ENCODE measurements at regions not wholly inside any gene's neighbourhood (a gene's known extent, or its start where the extent isn't known, plus 50 kb on each side); places are given as distances from the start of the nearest gene placed in this dataset.

GRCh38 chr1:244958593-244958992 lies 94.2 kb upstream of the HNRNPU start:
- H3K27me3 ChIP-seq (replicated peaks; ENCODE audit: control insufficient read depth, insufficient read depth, low read length), result no peaks in the 10 kb centered on the region
- no peak for DNase-seq (ENCODE audit: extremely low read depth, insufficient read length)
- no peaks in the 10 kb centered on the region for H3K36me3 ChIP-seq (ENCODE audit: control insufficient read depth, insufficient read depth, low read length)
- no peak overlapping the region for H3K4me3 ChIP-seq (replicated peaks; ENCODE audit: low read depth, low read length)
- no peak for TF ChIP-seq CTCF (IDR thresholded peaks at IDR 0.05; ENCODE audit: insufficient read depth, low read length, poor library complexity, severe bottlenecking)

DNA sequence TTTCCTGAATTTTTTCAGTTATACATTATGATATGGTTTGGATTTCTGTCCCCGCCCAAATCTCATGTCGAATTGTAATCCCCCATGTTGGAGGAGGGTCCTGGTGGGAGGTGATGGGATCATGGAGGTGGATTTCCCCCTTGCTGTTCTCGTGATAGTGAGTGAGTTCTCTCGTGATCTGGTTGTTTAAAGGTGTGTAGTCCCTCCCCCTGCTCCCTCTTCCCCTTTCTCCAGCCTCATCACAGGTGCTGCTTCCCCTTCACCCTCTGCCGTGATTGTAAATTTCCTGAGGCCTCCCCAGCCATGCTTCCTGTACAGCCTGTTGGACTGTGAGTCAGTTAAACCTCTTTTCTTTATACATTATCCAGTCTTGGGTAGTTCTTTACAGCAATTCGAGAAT lies 93.2 kb upstream of the HNRNPU start:
- Histone ChIP-seq H3K27me3 (replicated peaks; ENCODE audit: control insufficient read depth, insufficient read depth, low read length) (no peaks in the 10 kb centered on the region), H3K4me3 (replicated peaks; ENCODE audit: low read depth, low read length) (no peak overlapping the region), H3K36me3 (ENCODE audit: control insufficient read depth, insufficient read depth, low read length) (no peaks in the 10 kb centered on the region)
- TF ChIP-seq CTCF (IDR thresholded peaks at IDR 0.05; ENCODE audit: insufficient read depth, low read length, poor library complexity, severe bottlenecking), result no peak
- no peak for DNase-seq (ENCODE audit: extremely low read depth, insufficient read length)

GRCh38 chr1:244957122-244957521 lies 92.8 kb upstream of the HNRNPU start:
- no peak for TF ChIP-seq CTCF (IDR thresholded peaks at IDR 0.05; ENCODE audit: insufficient read depth, low read length, poor library complexity, severe bottlenecking)
- Histone ChIP-seq H3K4me3 (replicated peaks; ENCODE audit: low read depth, low read length) (no peak overlapping the region), H3K27me3 (replicated peaks; ENCODE audit: control insufficient read depth, insufficient read depth, low read length) (no peaks in the 10 kb centered on the region), H3K36me3 (ENCODE audit: control insufficient read depth, insufficient read depth, low read length) (no peaks in the 10 kb centered on the region)
- DNase-seq (ENCODE audit: extremely low read depth, insufficient read length), result no peak

- DNase-seq (ENCODE audit: extremely low read depth, insufficient read length), result no peak
- no peaks in the 10 kb centered on the region for H3K27me3 ChIP-seq (replicated peaks; ENCODE audit: control insufficient read depth, insufficient read depth, low read length)
- no peak for TF ChIP-seq CTCF (IDR thresholded peaks at IDR 0.05; ENCODE audit: insufficient read depth, low read length, poor library complexity, severe bottlenecking)
- H3K4me3 ChIP-seq (replicated peaks; ENCODE audit: low read depth, low read length), result no peak overlapping the region
- no peaks in the 10 kb centered on the region for H3K36me3 ChIP-seq (ENCODE audit: control insufficient read depth, insufficient read depth, low read length)
Observed at GRCh38 chr1:244955661-244956060, 91.3 kb upstream of the HNRNPU start.

DNA sequence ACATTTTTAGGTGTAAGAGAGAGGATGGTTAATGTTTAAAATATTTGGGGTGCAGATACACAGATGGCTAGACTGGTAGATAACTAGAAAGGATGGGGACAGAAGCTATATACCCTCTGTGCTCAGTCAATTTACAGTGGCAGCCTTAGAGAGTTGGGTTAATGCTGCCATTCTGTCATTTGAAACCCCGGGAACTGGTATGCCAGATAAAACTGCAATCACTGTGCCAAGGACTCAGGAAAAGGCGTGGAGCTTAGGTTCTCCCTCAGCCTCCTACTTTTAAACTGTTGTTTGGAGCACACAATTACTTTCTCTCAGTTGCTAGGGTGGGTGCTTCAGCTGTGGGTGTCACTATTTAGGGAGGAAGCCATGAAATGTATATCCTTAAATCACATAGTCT lies 90.0 kb upstream of the HNRNPU start:
- no peak for DNase-seq (ENCODE audit: extremely low read depth, insufficient read length)
- Histone ChIP-seq H3K36me3 (ENCODE audit: control insufficient read depth, insufficient read depth, low read length) (no peaks in the 10 kb centered on the region), H3K27me3 (replicated peaks; ENCODE audit: control insufficient read depth, insufficient read depth, low read length) (no peaks in the 10 kb centered on the region), H3K4me3 (replicated peaks; ENCODE audit: low read depth, low read length) (no peak overlapping the region)
- TF ChIP-seq CTCF (IDR thresholded peaks at IDR 0.05; ENCODE audit: insufficient read depth, low read length, poor library complexity, severe bottlenecking), result no peak

DNA sequence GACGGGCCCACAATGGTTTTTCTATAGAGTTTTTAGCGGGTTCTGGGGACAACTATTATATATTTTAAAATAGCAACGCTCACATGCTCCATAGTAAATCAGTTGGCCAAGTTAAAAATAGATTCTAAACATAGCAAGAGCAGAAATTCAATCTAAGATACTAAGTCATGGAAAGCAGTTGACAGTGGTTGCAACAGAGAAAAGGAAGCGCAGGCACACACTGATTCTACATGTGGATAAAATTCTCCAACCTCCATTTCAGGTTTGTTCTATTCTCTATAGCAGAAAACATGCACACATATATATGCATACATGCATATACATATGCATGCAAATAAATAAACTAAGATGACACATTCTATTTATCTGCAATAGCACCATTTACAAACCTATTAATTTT lies 89.6 kb upstream of the HNRNPU start:
- Histone ChIP-seq H3K4me3 (replicated peaks; ENCODE audit: low read depth, low read length) (no peak overlapping the region), H3K36me3 (ENCODE audit: control insufficient read depth, insufficient read depth, low read length) (no peaks in the 10 kb centered on the region), H3K27me3 (replicated peaks; ENCODE audit: control insufficient read depth, insufficient read depth, low read length) (no peaks in the 10 kb centered on the region)
- DNase-seq (ENCODE audit: extremely low read depth, insufficient read length), result no peak
- no peak for TF ChIP-seq CTCF (IDR thresholded peaks at IDR 0.05; ENCODE audit: insufficient read depth, low read length, poor library complexity, severe bottlenecking)

All from GM06990 (cell line).